Uterus (tissue), 2 donors: ENCODE measurements at regions not wholly inside any gene's neighbourhood (a gene's known extent, or its start where the extent isn't known, plus 50 kb on each side); places are given as distances from the start of the nearest gene placed in this dataset.

Experiments used
- CTCF ChIP-seq, 4 experiments: fragments of 200-600 bp in 2 of 4; fragments of 450-650 bp in 2 of 4; sonication (generic) in 2 of 4; IDR thresholded peaks; one replicate each; pipeline ENCODE4 v1.5.1; 2016 to 2019; ENCODE audit warnings: antibody characterized with exemption in 4 of 4, mild to moderate bottlenecking in 2 of 4, moderate library complexity in 1 of 4
- POLR2A ChIP-seq, 2 donors: fragments of 450-650 bp; IDR thresholded peaks; one replicate each; pipeline ENCODE4 v1.6.1; 2016; ENCODE audit warnings: antibody characterized with exemption in 2 of 2, mild to moderate bottlenecking in 1 of 2, moderate library complexity in 1 of 2

GRCh38 chr10:4566011-4566410, 260.0 kb upstream of the AKR1E2 start:
- TF ChIP-seq POLR2A (IDR thresholded peaks at IDR 0.05) (no peak), CTCF (IDR thresholded peaks at IDR 0.05) (no peak)
